LNCaP clone FGC (cell line): ENCODE measurements at regions not wholly inside any gene's neighbourhood (a gene's known extent, or its start where the extent isn't known, plus 50 kb on each side); places are given as distances from the start of the nearest gene placed in this dataset.
"Not testable (repeated sequence)": the region's sequence is repeated elsewhere in the genome, so short reads cannot be mapped to it uniquely, and the experiment has no call there.

Experiments
- DNase-seq: peaks from one replicate; pipeline ENCODE4 v3.0.0-alpha.2; 2011; ENCODE audit warnings: low read depth
- H3K4me3 ChIP-seq: 2 replicates; pipeline ENCODE4 v1.5.1; 2011; ENCODE audit warnings: mild to moderate bottlenecking, low read depth, low read length, control low read depth
- CTCF ChIP-seq: IDR thresholded peaks from 2 replicates; pipeline ENCODE4 v1.5.1; 2012; ENCODE audit warnings: mild to moderate bottlenecking; ENCODE audit not compliant: control insufficient read depth, insufficient read depth; ENCODE audit errors: extremely low read depth

GRCh38 chr14:66249544-66249943 lies 236.6 kb upstream of the CCDC196 start:
- no peak overlapping the region for H3K4me3 ChIP-seq
- no peak for DNase-seq

GRCh38 chr14:66254038-66254437 lies 232.1 kb upstream of the CCDC196 start:
- TF ChIP-seq CTCF = no peak
- no peak overlapping the region for H3K4me3 ChIP-seq
- DNase-seq = no peak

More at GRCh38 chr14:66249544-66249943, 236.6 kb upstream of the CCDC196 start:
- no peak for TF ChIP-seq CTCF

- H3K4me3 ChIP-seq = no peak overlapping the region
- no peak for TF ChIP-seq CTCF
- no peak for DNase-seq
These were observed 217.3 kb upstream of the CCDC196 start for GRCh38 chr14:66268802-66269334.

GRCh38 chr14:66272221-66272620 lies 213.9 kb upstream of the CCDC196 start:
- DNase-seq = no peak
- H3K4me3 ChIP-seq = no peak overlapping the region
- no peak for TF ChIP-seq CTCF

GRCh38 chr14:66273261-66273832 lies 212.8 kb upstream of the CCDC196 start:
- no peak for DNase-seq
- no peak overlapping the region for H3K4me3 ChIP-seq
- TF ChIP-seq CTCF = no peak

- not testable (repeated sequence) for DNase-seq, H3K4me3 ChIP-seq
These were observed 207.8 kb upstream of the CCDC196 start for GRCh38 chr14:66278418-66278817.

- no peak overlapping the region for H3K4me3 ChIP-seq
- DNase-seq = no peak
- TF ChIP-seq CTCF = no peak
These were observed 205.0 kb upstream of the CCDC196 start for GRCh38 chr14:66281036-66281776.
